ENCODE measurements at regions not wholly inside any gene's neighbourhood (a gene's known extent, or its start where the extent isn't known, plus 50 kb on each side); places are given as distances from the start of the nearest gene placed in this dataset.

GRCh38 chr11:23725752-23726151, 771.1 kb upstream of the LUZP2 start:
- TF ChIP-seq ZC3H10 (CRISPR knock-in tag; IDR thresholded peaks at IDR 0.05) (no peak), TSHZ2 (CRISPR knock-in tag; IDR thresholded peaks at IDR 0.05) (no peak), GLIS3 (CRISPR knock-in tag; IDR thresholded peaks at IDR 0.05) (no peak), BACH2 (CRISPR knock-in tag; IDR thresholded peaks at IDR 0.05; ENCODE audit: borderline replicate concordance) (no peak), RARB (CRISPR knock-in tag; IDR thresholded peaks at IDR 0.05) (no peak), CREB5 (CRISPR knock-in tag; IDR thresholded peaks at IDR 0.05; ENCODE audit: low read depth) (no peak), TOX (CRISPR knock-in tag; IDR thresholded peaks at IDR 0.05; ENCODE audit: borderline replicate concordance) (no peak), PPARA (CRISPR knock-in tag; IDR thresholded peaks at IDR 0.05; ENCODE audit: borderline replicate concordance) (no peak), ZFP3 (CRISPR knock-in tag; IDR thresholded peaks at IDR 0.05) (no peak)
- no peak for ATAC-seq

GRCh38 chr11:23727387-23727786, 769.5 kb upstream of the LUZP2 start:
- ATAC-seq, result no peak
- TF ChIP-seq CSRNP3 (CRISPR knock-in tag; IDR thresholded peaks at IDR 0.05) (no peak), PATZ1 (CRISPR knock-in tag; IDR thresholded peaks at IDR 0.05; ENCODE audit: borderline replicate concordance) (no peak), ZNF70 (CRISPR knock-in tag; IDR thresholded peaks at IDR 0.05) (no peak), OSR1 (CRISPR knock-in tag; IDR thresholded peaks at IDR 0.05) (no peak), SNAI2 (CRISPR knock-in tag; IDR thresholded peaks at IDR 0.05) (no peak), TSHZ2 (CRISPR knock-in tag; IDR thresholded peaks at IDR 0.05) (no peak), ZNF565 (CRISPR knock-in tag; conservative IDR thresholded peaks at IDR 0.05; ENCODE audit: low read depth) (no peak), TCF4 (CRISPR knock-in tag; IDR thresholded peaks at IDR 0.05; ENCODE audit: borderline replicate concordance) (no peak), ZNF8 (CRISPR knock-in tag; IDR thresholded peaks at IDR 0.05) (no peak), TOX (CRISPR knock-in tag; IDR thresholded peaks at IDR 0.05; ENCODE audit: borderline replicate concordance) (no peak), ZC3H10 (CRISPR knock-in tag; IDR thresholded peaks at IDR 0.05) (no peak)

GRCh38 chr11:23727794-23728193, 769.1 kb upstream of the LUZP2 start:
- peak; percentile 81 for ATAC-seq
- TF ChIP-seq CSRNP3 (CRISPR knock-in tag; IDR thresholded peaks at IDR 0.05), result no peak
- TF ChIP-seq CREB5 (CRISPR knock-in tag; IDR thresholded peaks at IDR 0.05; ENCODE audit: low read depth), result no peak
- no peak for TF ChIP-seq TSHZ2 (CRISPR knock-in tag; IDR thresholded peaks at IDR 0.05)
- no peak for TF ChIP-seq POU6F1 (CRISPR knock-in tag; IDR thresholded peaks at IDR 0.05; ENCODE audit: borderline replicate concordance, low read depth)
- TF ChIP-seq ZNF8 (CRISPR knock-in tag; IDR thresholded peaks at IDR 0.05), result no peak
- TF ChIP-seq ZNF70 (CRISPR knock-in tag; IDR thresholded peaks at IDR 0.05), result no peak
- TF ChIP-seq ZC3H10 (CRISPR knock-in tag; IDR thresholded peaks at IDR 0.05), result no peak
